Sigmoid colon (tissue), 6 donors: ENCODE measurements at regions not wholly inside any gene's neighbourhood (a gene's known extent, or its start where the extent isn't known, plus 50 kb on each side); places are given as distances from the start of the nearest gene placed in this dataset.

Source experiments
- DNase-seq: peaks from one replicate; pipeline ENCODE4 v3.0.0-alpha.2; 2019
- H3K27ac ChIP-seq, 4 donors: fragments of 200-600 bp; sonication (generic); one replicate each; pipeline ENCODE4 v1.5.1; 2016 to 2019; ENCODE audit warnings: mild to moderate bottlenecking in 1 of 4
- H3K27me3 ChIP-seq, 3 donors: fragments of 200-600 bp; sonication (generic); one replicate each; pipeline ENCODE4 v1.5.1; 2019; ENCODE audit warnings: mild to moderate bottlenecking in 1 of 3
- H3K36me3 ChIP-seq, 4 donors: fragments of 200-600 bp; sonication (generic); one replicate each; pipeline ENCODE4 v1.5.1; 2016 to 2019
- H3K4me1 ChIP-seq, 4 donors: fragments of 200-600 bp; sonication (generic); one replicate each; pipeline ENCODE4 v1.5.1; 2017 to 2019
- H3K4me3 ChIP-seq, 4 donors: fragments of 200-600 bp; sonication (generic); one replicate each; pipeline ENCODE4 v1.5.1; 2017 to 2019; ENCODE audit warnings: mild to moderate bottlenecking in 2 of 4, moderate library complexity in 1 of 4
- H3K9me3 ChIP-seq, 4 donors: fragments of 200-600 bp in 3 of 4; sonication (generic) in 3 of 4; one replicate each; pipeline versions ENCODE4 v1.5.1 to v1.6.1; 2013 to 2019
- EP300 ChIP-seq, 4 donors: sonication (generic); formaldehyde crosslinking; IDR thresholded peaks; one replicate each; pipeline ENCODE4 v1.6.1; 2017; ENCODE audit warnings: antibody characterized with exemption in 4 of 4
- POLR2A ChIP-seq, 2 donors: fragments of 450-650 bp; IDR thresholded peaks; one replicate each; pipeline ENCODE4 v1.6.1; 2016; ENCODE audit warnings: antibody characterized with exemption in 2 of 2, mild to moderate bottlenecking in 2 of 2, moderate library complexity in 2 of 2
- POLR2AphosphoS5 ChIP-seq, 4 donors: sonication (generic); formaldehyde crosslinking; IDR thresholded peaks; one replicate each; pipeline ENCODE4 v1.6.1; 2017; ENCODE audit warnings: antibody characterized with exemption in 4 of 4
- WGBS, 2 donors: extraction: QIAGEN DNeasy Blood & Tissue Kit; methylation state at CpG; one replicate each; pipeline ENCODE4 v1.1.7; 2013; 5-methylcytosine and 5-hydroxymethylcytosine counted together
- intact Hi-C: fragments of 100-400 bp; cut with DNase I; formaldehyde crosslinking; loops from one replicate; pipeline ENCODE4 v1.15.1; 2023
- TF ChIP-seq, protein P1 (sequence below), 4 experiments: fragments of 450-650 bp in 3 of 4; fragments of 200-600 bp in 1 of 4; IDR thresholded peaks; one replicate each; pipeline ENCODE4 v1.5.1; 2016 to 2019; ENCODE audit warnings: antibody characterized with exemption in 4 of 4, mild to moderate bottlenecking in 3 of 4, moderate library complexity in 2 of 4
- donor health status: healthy with polysubstance abuse.
- donor health status: healthy.

DNA sequence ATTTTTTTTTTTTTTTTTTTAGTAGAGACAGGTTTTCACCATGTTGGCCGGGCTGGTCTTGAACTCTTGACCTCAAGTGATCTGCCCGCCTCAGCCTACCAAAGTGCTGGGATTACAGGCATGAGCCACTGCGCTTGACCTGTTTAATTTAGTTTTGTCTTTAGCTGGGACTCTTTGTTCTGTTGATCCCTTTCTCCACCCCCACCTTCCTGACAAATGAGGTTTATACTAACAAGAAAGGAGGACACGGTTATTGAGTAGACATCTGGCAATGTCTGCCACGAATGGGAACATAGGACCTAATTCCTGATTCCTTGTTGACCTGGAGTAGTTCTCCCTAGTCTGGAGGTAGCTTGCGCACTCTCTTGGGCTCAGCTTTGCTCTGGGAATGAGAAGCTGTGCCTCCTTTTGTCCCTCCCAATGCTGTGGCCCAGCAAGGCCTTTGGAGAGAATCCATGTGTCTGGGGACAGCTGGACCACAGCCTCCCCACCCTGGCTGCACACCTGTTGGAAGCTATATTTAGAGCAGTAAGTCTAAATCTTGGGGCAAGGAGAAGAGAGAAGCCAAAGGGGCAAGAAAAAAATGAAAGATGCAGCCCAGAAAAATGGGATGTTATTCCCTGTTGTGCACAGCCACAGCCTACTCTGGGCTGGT lies 53.2 kb upstream of the ADPGK start:
- Histone ChIP-seq H3K4me3 (no peak overlapping the region), H3K36me3 (no peaks in the 10 kb centered on the region), H3K4me1 (no peaks in the 10 kb centered on the region), H3K27ac (no peak overlapping the region), H3K9me3 (no peaks in the 10 kb centered on the region), H3K27me3 (no peaks in the 10 kb centered on the region)
- 82 to 85% methylated on average over 6 of the region's 6 CpGs for WGBS, 2 donors
- intact Hi-C loops, result no loop called here
- DNase-seq, result no peak
- TF ChIP-seq POLR2AphosphoS5 (IDR thresholded peaks at IDR 0.05), result no peak
- TF ChIP-seq, protein P1, sequence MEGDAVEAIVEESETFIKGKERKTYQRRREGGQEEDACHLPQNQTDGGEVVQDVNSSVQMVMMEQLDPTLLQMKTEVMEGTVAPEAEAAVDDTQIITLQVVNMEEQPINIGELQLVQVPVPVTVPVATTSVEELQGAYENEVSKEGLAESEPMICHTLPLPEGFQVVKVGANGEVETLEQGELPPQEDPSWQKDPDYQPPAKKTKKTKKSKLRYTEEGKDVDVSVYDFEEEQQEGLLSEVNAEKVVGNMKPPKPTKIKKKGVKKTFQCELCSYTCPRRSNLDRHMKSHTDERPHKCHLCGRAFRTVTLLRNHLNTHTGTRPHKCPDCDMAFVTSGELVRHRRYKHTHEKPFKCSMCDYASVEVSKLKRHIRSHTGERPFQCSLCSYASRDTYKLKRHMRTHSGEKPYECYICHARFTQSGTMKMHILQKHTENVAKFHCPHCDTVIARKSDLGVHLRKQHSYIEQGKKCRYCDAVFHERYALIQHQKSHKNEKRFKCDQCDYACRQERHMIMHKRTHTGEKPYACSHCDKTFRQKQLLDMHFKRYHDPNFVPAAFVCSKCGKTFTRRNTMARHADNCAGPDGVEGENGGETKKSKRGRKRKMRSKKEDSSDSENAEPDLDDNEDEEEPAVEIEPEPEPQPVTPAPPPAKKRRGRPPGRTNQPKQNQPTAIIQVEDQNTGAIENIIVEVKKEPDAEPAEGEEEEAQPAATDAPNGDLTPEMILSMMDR (IDR thresholded peaks at IDR 0.05), result no peak
- no peak for TF ChIP-seq EP300 (IDR thresholded peaks at IDR 0.05)
- TF ChIP-seq POLR2A (IDR thresholded peaks at IDR 0.05), result no peak

DNA sequence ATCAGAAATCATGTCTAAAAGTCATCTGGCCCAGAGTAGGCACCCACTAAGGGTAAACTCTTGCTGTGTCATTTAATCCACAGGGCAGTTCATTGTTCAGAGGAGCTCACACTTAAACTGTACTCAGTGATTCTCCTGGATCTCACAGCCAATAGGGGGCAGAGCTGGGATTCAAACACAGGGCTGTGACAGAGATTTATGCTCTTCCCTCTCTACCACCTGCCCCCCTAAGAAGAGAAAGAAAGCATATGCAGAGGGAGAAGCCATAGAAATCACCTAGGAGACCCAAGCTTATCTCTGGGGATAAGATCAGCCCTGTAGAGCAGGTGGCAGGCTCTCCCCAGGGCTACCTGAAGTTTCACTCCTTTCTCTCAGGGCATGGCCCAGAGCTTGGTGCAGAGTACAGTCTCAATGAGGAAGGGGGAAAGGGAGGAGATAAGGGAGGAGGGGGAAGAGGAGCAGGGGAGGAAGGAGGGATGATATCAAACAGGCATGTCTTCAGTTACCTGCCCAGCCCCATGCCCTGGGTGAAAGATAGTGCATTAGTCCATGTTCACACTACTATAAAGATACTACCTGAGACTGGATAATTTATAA lies 51.8 kb upstream of the ADPGK start:
- TF ChIP-seq, protein P1 (IDR thresholded peaks at IDR 0.05), result peak in 2 of 4 experiments; percentile 11 to 14
- no peak for TF ChIP-seq POLR2A (IDR thresholded peaks at IDR 0.05)
- TF ChIP-seq EP300 (IDR thresholded peaks at IDR 0.05), result no peak
- TF ChIP-seq POLR2AphosphoS5 (IDR thresholded peaks at IDR 0.05), result no peak
- Histone ChIP-seq H3K27me3 (no peaks in the 10 kb centered on the region), H3K9me3 (no peaks in the 10 kb centered on the region), H3K4me3 (no peak overlapping the region), H3K27ac (no peak overlapping the region), H3K4me1 (no peaks in the 10 kb centered on the region), H3K36me3 (no peaks in the 10 kb centered on the region)
- no peak for DNase-seq
- intact Hi-C loops, result no loop called here

DNA sequence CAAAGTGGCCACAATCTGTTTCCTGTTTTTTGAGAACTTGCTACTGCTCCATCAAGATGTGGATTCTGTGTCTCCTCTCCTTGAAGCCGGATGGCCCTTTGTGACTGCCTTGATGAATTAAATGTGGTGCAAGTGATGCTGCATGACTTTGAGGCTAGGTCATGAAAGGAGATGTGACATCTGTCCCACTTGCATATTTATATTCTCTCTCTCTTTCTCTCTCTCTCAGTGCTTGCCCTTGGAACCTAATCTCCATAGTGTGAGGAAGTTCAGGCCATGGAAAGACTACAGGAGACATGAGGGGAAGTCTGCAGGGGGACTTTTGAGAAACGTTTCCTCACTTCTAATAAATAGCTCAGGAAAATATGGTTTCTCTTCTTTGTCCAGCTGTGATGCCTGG lies 50.0 kb upstream of the ADPGK start:
- 45 to 79% methylated on average over 2 of the region's 2 CpGs for WGBS, 2 donors
- Histone ChIP-seq H3K36me3 (no peaks in the 10 kb centered on the region), H3K27ac (no peak overlapping the region), H3K9me3 (no peaks in the 10 kb centered on the region), H3K27me3 (no peaks in the 10 kb centered on the region), H3K4me3 (no peak overlapping the region), H3K4me1 (no peaks in the 10 kb centered on the region)
- intact Hi-C loops, result no loop called here
- DNase-seq, result no peak
- no peak for TF ChIP-seq POLR2AphosphoS5 (IDR thresholded peaks at IDR 0.05)
- no peak for TF ChIP-seq EP300 (IDR thresholded peaks at IDR 0.05)
- TF ChIP-seq, protein P1 (IDR thresholded peaks at IDR 0.05), result no peak
- TF ChIP-seq POLR2A (IDR thresholded peaks at IDR 0.05), result no peak
